ENCODE measurements at regions not wholly inside any gene's neighbourhood (a gene's known extent, or its start where the extent isn't known, plus 50 kb on each side); places are given as distances from the start of the nearest gene placed in this dataset.

GRCh38 chr17:72270273-72270924, 149.6 kb downstream of the SOX9 start:
- no peak for TF ChIP-seq CTCF (IDR thresholded peaks at IDR 0.05; ENCODE audit: low read length)
- TF ChIP-seq EZH2 (optimal IDR thresholded peaks at IDR 0.05; ENCODE audit: low read depth, low read length), result no peak
